ENCODE measurements at regions not wholly inside any gene's neighbourhood (a gene's known extent, or its start where the extent isn't known, plus 50 kb on each side); places are given as distances from the start of the nearest gene placed in this dataset.

DNA sequence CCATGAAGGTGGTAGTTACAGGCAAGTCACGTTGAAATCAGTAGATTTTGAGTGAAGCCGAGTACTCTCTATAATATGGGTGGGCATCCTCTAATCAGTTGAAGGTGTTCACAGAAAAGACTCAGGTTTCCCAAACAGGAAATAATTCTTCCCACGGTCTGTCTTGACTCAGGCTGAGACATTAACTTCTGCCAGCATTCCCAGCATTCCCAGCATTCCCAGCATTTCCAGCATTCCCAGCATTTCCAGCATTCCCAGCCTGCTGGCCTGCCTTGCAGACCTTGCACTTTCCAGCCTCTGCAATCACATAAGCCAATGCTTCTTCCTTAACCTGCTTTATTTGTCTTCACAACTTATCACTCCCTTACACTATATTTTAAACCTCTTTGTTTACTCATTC is 542.3 kb upstream of the ROBO2 start:
- Histone ChIP-seq H3K27me3 (no peaks in the 10 kb centered on the region), H3K4me3 (no peak overlapping the region), H3K27ac (no peak overlapping the region), H3K9me3 (no peaks in the 10 kb centered on the region), H3K36me3 (no peaks in the 10 kb centered on the region), H3K4me1 (peaks cover 3% of the 10 kb centered on the region)
- TF ChIP-seq CTCF (IDR thresholded peaks at IDR 0.05), result no peak
- ATAC-seq, result no peak
- intact Hi-C loops (cut with DNase I), result no loop called here
- no peak for DNase-seq

GRCh38 chr3:76500746-76501275 is 539.1 kb upstream of the ROBO2 start:
- Histone ChIP-seq H3K36me3 (no peaks in the 10 kb centered on the region), H3K27ac (no peak overlapping the region), H3K9me3 (no peaks in the 10 kb centered on the region), H3K4me1 (peaks cover 3% of the 10 kb centered on the region), H3K27me3 (no peaks in the 10 kb centered on the region), H3K4me3 (no peak overlapping the region)
- intact Hi-C loops (cut with DNase I), result no loop called here
- ATAC-seq (no peak), DNase-seq (no peak)
- no peak for TF ChIP-seq CTCF (IDR thresholded peaks at IDR 0.05)

GRCh38 chr3:76501315-76501714 is 538.6 kb upstream of the ROBO2 start:
- no peak for TF ChIP-seq CTCF (IDR thresholded peaks at IDR 0.05)

DNA sequence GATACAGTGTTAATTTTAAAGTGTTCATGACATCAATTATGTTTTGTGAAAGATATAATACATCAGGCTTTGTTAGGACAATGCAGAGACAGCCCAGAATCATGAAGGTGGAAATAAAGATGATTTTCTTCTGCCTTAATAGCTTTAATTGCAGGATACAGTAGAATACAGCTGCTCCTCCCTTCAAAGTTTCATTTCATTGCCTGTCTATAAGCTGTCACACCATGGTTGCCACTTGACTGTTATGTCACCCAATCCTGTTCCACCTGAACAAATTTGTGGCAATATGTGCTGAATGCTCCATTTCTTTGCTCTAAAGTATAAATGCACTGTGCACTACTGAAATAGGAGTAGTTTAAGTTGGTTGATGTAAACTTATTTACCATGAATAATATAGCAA is 537.8 kb upstream of the ROBO2 start:
- H3K9me3 ChIP-seq, result no peaks in the 10 kb centered on the region
- no peaks in the 10 kb centered on the region for H3K36me3 ChIP-seq
- H3K4me3 ChIP-seq, result no peak overlapping the region
- ATAC-seq (no peak), DNase-seq (no peak)
- no peaks in the 10 kb centered on the region for H3K27me3 ChIP-seq
- no peak overlapping the region for H3K27ac ChIP-seq
- H3K4me1 ChIP-seq, result peaks cover 3% of the 10 kb centered on the region
- intact Hi-C loops (cut with DNase I), result no loop called here
- no peak for TF ChIP-seq CTCF (IDR thresholded peaks at IDR 0.05)

More at GRCh38 chr3:76501315-76501714, 538.6 kb upstream of the ROBO2 start:
- intact Hi-C loops (cut with DNase I), result no loop called here
- DNase-seq, result no peak
- no peak for ATAC-seq
- Histone ChIP-seq H3K27ac (no peak overlapping the region), H3K27me3 (no peaks in the 10 kb centered on the region), H3K4me3 (no peak overlapping the region), H3K9me3 (no peaks in the 10 kb centered on the region), H3K4me1 (peaks cover 3% of the 10 kb centered on the region), H3K36me3 (no peaks in the 10 kb centered on the region)

GRCh38 chr3:76505202-76505845 is 534.6 kb upstream of the ROBO2 start:
- Histone ChIP-seq H3K4me1 (peaks cover 3% of the 10 kb centered on the region), H3K27ac (no peak overlapping the region), H3K9me3 (no peaks in the 10 kb centered on the region), H3K4me3 (no peak overlapping the region), H3K36me3 (no peaks in the 10 kb centered on the region), H3K27me3 (no peaks in the 10 kb centered on the region)
- no peak for TF ChIP-seq CTCF (IDR thresholded peaks at IDR 0.05)
- DNase-seq (no peak), ATAC-seq (no peak)
- intact Hi-C loops (cut with DNase I), result no loop called here
